GM21447 (cell line): ENCODE measurements at regions not wholly inside any gene's neighbourhood (a gene's known extent, or its start where the extent isn't known, plus 50 kb on each side); places are given as distances from the start of the nearest gene placed in this dataset.
"Not testable (repeated sequence)": the region's sequence is repeated elsewhere in the genome, so short reads cannot be mapped to it uniquely, and the experiment has no call there.

Experiments used
- ATAC-seq: cut with Tn5 transposase; IDR thresholded peaks from one replicate; pipeline ENCODE4 v1.9.1; 2021; ENCODE audit not compliant: unreplicated experiment

DNA sequence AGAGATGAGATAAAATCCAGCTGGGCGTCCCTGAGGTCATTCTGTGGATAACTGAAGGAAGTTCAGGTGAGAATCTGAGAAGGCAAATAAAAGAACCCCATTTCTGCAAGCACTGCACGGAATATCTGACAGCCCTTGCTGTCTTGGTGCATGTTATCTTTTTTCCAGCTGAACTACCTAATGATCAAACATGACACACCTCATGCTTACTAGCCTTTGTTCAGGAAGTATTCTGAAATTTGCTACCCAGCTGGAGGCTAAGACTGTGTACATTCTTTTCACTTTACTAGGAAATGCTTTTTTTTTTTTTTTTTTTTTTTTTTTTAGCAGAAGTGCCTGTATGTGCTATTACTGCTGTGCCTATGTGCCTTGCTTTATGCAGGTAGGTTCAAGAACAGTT lies 718.1 kb downstream of the SMARCA1 start:
- no peak for ATAC-seq

GRCh38 chrX:128804828-128805227 lies 718.5 kb downstream of the SMARCA1 start:
- ATAC-seq, result no peak

- no peak for ATAC-seq
These were observed 723.2 kb downstream of the SMARCA1 start for GRCh38 chrX:128800138-128800537.

DNA sequence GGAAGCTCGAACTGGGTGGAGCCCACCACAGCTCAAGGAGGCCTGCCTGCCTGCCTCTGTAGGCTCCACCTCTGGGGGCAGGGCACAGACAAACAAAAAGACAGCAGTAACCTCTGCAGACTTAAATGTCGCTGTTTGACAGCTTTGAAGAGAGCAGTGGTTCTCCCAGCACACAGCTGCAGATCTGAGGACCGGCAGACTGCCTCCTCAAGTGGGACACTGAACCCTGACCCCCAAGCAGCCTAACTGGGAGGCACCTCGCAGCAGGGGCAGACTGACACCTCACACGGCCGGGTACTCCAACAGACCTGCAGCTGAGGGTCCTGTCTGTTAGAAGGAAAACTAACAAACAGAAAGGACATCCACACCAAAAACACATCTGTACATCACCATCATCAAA lies 730.9 kb upstream of the ACTRT1 start:
- ATAC-seq, result not testable (repeated sequence)

DNA sequence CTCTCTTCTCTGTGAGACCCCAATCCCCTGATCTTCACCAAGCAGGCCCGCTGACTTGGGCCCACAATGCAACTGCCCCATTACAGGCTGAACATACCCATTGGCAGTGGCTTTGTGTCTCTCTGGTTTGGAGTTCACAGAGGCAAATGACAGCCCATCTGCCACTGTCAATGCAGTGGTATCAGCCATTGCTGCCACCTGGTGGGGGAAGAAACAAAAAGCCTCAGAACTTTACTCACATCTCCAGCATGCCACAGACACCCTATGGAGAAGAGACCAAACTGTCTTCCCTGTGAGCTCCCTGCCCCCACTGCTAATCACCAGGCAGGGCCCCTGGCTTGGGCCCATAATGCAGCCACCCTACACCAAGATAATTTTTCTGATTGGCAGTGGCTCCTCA lies 729.3 kb upstream of the ACTRT1 start:
- ATAC-seq, result no peak

DNA sequence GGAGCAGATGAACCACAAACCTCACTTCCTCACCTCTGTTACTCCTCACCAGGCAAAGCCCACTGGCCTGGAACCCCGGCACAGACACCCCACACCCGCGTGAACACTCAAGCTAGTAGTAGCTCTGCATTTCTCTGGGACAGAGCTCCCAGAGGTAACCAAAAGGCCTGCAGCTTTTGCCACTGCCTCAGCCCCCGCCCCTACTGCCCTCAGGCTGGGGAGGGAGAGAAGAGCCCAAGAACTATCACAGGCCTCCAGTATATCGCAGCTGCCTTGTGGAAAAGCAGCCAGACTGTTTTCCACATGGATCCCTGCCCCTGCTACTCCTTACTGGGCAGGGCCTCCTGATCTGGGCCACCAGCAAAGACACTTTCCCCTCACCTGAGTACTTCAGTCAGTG lies 728.7 kb upstream of the ACTRT1 start:
- no peak for ATAC-seq

DNA sequence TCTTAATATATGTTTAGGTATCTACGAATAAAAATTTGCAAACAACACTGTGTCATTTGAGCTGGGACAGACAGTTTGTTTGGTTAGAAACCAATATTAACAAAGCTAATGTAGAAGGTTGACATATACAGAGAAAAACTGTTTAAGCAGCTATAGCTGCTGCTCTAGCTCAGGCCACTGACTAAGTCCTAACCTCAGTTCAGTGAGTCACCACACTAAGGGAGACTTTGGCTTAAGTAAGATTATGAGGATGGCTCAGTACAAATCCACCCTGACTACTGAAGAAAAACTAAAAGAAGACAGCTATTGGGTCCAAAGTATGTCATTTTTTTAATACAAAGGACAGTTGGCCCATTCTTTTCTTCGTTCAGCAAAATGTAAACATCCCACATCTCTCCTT lies 717.3 kb upstream of the ACTRT1 start:
- ATAC-seq, result no peak

DNA sequence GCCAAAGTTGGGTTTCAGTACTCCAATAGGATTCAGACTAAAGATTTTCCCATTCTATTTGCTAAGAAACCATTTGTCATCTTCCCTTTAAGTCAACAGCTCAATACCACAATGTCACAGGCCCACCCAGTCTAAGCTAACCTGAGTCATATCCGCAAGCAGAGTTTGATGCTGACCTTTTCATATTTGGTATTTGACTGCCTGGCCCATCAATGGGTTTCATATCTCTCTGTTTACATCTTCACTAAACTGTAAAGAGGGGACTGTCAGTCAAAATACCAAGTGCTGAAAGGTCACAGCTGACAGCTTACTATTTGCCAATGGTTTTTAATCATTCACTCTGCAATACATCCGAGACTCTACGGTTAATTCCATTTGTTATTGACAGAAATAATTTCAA lies 707.5 kb upstream of the ACTRT1 start:
- ATAC-seq, result no peak

DNA sequence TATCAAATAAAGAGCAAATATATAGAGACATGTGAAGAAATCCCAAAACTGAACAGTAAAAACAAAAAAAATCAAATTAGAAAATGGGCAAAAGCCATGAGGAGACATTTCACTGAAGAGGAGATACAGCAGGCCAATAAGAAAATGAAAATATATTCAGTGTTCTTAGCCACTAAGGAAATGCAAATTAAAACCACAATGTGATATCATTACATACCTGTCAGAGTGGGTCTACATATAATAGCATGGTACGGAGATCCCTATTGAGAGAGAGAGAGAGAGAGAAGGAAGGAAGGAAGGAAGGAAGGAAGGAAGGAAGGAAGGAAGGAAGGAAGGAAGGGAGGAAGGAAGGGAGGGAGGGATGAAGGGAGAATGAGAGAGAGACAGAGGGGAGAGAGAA lies 707.0 kb upstream of the ACTRT1 start:
- no peak for ATAC-seq

- no peak for ATAC-seq
These were observed 701.9 kb upstream of the ACTRT1 start for GRCh38 chrX:128754130-128754529.

- ATAC-seq, result no peak
These were observed 687.3 kb upstream of the ACTRT1 start for GRCh38 chrX:128739539-128739938.

GRCh38 chrX:128728943-128729342 lies 676.7 kb upstream of the ACTRT1 start:
- ATAC-seq, result no peak

- ATAC-seq, result no peak
These were observed 665.7 kb upstream of the ACTRT1 start for GRCh38 chrX:128717635-128718578.

GRCh38 chrX:128714425-128714824 lies 662.2 kb upstream of the ACTRT1 start:
- no peak for ATAC-seq

DNA sequence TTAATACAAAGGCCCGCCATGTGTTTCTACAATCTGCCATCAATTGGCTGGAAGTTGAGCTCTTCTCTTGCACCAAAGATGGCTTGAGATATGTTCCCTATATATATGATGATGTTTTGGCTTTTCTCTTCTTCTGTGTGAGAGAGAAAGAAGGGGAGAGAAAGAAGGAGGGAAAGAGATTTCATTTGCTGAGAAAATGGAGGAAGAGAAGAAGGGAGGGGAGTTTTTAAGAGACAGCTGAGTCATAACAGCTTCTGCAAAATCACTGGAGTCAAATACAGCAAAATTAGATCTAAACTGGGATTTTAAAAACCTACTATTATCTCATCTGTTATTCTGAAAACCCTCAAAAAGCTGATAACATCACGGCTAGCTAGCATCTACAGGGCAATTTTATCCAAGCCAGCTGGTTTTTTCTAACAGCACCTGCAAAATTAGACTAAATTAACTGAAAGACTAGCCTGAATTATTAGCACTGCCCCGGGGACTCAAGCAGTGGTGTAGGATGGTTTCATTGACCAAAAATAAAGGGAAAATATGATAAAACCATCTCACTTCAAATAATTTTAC lies 647.6 kb upstream of the ACTRT1 start:
- no peak for ATAC-seq

- ATAC-seq, result no peak
These were observed 646.5 kb upstream of the ACTRT1 start for GRCh38 chrX:128698573-128699181.

DNA sequence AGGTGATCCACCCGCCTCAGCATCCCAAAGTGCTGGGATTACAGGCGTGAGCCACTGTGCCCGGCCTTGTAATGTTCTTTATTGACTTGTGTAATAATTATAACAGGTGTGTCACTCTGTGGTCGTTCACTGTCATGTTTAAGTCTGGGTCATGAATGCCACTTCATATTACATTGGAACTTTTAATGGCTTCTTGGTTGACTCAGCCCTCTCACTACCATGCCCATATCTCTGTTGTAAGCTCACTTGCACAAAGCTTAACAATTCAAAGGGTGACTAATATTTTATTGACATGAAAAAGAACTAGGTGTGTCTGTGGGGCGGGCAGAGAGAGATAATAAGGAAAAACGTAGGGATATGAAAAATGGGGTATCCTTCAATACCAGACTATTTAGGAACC lies 639.7 kb upstream of the ACTRT1 start:
- ATAC-seq, result no peak

- ATAC-seq, result no peak
These were observed 633.2 kb upstream of the ACTRT1 start for GRCh38 chrX:128685387-128685786.

DNA sequence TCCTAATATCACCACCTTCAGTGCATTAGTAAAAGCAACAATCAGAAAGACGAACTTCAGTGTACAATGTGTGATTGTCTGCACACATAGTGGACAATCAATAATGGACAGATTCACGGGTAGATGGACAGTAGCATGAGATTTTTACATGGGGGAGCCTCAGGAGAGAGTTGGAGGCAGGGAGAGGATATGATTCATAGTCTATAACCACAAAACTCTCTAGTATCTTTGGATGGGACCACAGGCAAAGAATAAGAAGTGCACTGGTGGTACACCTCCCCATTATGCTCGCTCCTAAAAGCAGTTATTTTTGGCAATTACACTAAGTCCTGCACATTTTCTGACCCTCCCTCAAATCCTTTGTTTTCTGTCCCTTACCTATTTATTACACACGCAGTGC lies 624.4 kb upstream of the ACTRT1 start:
- no peak for ATAC-seq

DNA sequence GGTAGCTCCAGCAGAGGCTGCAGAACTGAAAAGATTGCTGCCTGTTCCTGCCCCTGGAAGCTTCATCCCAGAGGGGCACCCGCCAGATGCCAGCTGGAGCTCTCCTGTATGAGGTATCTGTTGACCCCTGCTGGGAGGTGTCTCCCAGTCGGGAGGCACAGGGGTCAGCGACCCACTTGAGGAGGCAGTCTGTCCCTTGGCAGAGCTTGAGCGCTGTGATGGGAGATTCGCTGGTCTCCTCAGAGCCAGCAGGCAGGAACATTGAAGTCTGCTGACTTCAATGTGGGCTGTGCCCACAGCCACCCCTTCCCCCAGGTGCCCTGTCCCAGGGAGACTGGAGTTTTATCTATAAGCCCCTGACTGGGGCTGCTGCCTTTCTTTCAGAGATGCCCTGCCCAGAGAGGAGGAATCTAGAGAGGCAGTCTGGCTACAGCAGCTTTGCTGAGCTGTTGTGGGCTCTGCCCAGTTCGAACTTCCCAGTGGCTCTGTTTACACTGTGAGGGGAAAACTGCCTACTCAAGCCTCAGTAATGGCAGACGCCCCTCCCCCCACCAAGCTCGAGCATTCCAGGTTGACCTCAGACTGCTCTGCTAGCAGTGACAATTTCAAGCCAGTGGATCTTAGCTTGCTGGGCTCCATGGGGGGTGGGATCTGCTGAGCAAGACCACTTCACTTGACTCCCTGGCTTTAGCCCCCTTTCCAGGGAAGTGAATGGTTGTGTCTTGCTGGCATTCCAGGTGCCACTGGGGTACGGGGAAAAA lies 622.3 kb upstream of the ACTRT1 start:
- ATAC-seq, result not testable (repeated sequence)

- no peak for ATAC-seq
These were observed 612.0 kb upstream of the ACTRT1 start for GRCh38 chrX:128664211-128664610.
